CD4-positive, alpha-beta T cell (primary cell): ENCODE measurements at regions not wholly inside any gene's neighbourhood (a gene's known extent, or its start where the extent isn't known, plus 50 kb on each side); places are given as distances from the start of the nearest gene placed in this dataset.

Experiments
- ATAC-seq: fragments of 200-7000 bp; cut with Tn5 transposase; one replicate; pipeline ENCODE4 v1.10.0; 2022; ENCODE audit warnings: mild to moderate bottlenecking; ENCODE audit not compliant: poor library complexity
- CTCF ChIA-PET: fragments of 350-600 bp; sonication (Branson Sonifier 250); formaldehyde crosslinking; loops from one replicate; lab custom pipeline; 2021; ENCODE audit warnings: antibody characterized with exemption, inconsistent platforms; lab: Charles Lee
- POLR2A ChIA-PET: fragments of 350-600 bp; sonication (Branson Sonifier 250); formaldehyde crosslinking; loops from one replicate; lab custom pipeline; 2021; ENCODE audit warnings: antibody characterized with exemption, inconsistent platforms; lab: Charles Lee
- DNase-seq, 14 experiments: peaks; one replicate each; pipeline ENCODE4 v3.0.0-alpha.2; 2013 to 2020; ENCODE audit warnings: mixed read lengths in 2 of 14
- H3K27ac ChIP-seq, 2 donors: one replicate each; pipeline versions ENCODE4 v1.5.1 to v1.7.0; 2013; ENCODE audit warnings: low read length in 2 of 2, low read depth in 1 of 2, mild to moderate bottlenecking in 1 of 2
- H3K27me3 ChIP-seq, 2 experiments: 1 replicate in 1 of 2; 2 replicates in 1 of 2; pipeline versions ENCODE4 v1.6.1 to v1.7.0; 2013; ENCODE audit warnings: low read length in 2 of 2, control low read depth in 1 of 2, mild to moderate bottlenecking in 1 of 2, moderate library complexity in 1 of 2; ENCODE audit not compliant: insufficient read depth in 2 of 2, control insufficient read depth in 1 of 2
- H3K36me3 ChIP-seq: one replicate; pipeline ENCODE4 v1.6.1; 2013; ENCODE audit warnings: low read length, control low read depth; ENCODE audit not compliant: insufficient read depth
- H3K4me1 ChIP-seq: one replicate; pipeline ENCODE4 v1.6.1; 2013; ENCODE audit warnings: low read length, control low read depth; ENCODE audit not compliant: insufficient read depth
- H3K4me3 ChIP-seq: one replicate; pipeline ENCODE4 v1.5.1; 2013; ENCODE audit warnings: mild to moderate bottlenecking, low read length, moderate library complexity
- H3K9me3 ChIP-seq, 2 experiments: 1 replicate in 1 of 2; 2 replicates in 1 of 2; pipeline versions ENCODE4 v1.6.1 to v1.7.0; 2013; ENCODE audit warnings: low read length in 2 of 2, mild to moderate bottlenecking in 2 of 2, control low read depth in 1 of 2, moderate library complexity in 1 of 2; ENCODE audit not compliant: control insufficient read depth in 1 of 2, insufficient read depth in 1 of 2
- H3K27ac Mint-ChIP-seq: one replicate; pipeline ENCODE4 v1.8.0; 2020; ENCODE audit warnings: mixed read lengths
- H3K27me3 Mint-ChIP-seq: one replicate; pipeline ENCODE4 v1.8.0; 2021; ENCODE audit warnings: mixed read lengths
- H3K36me3 Mint-ChIP-seq: one replicate; pipeline ENCODE4 v1.8.0; 2021; ENCODE audit warnings: low read depth, mixed read lengths
- H3K4me1 Mint-ChIP-seq: one replicate; pipeline ENCODE4 v1.8.0; 2021; ENCODE audit warnings: low read depth, mixed read lengths
- H3K4me3 Mint-ChIP-seq: one replicate; pipeline ENCODE4 v1.8.0; 2020; ENCODE audit warnings: mild to moderate bottlenecking, mixed read lengths
- H3K9me3 Mint-ChIP-seq: one replicate; pipeline ENCODE4 v1.8.0; 2020; ENCODE audit warnings: mixed read lengths
- CTCF ChIP-seq: fragments of 200-600 bp; IDR thresholded peaks from one replicate; pipeline ENCODE4 v1.8.0; 2022; ENCODE audit warnings: antibody characterized with exemption, mild to moderate bottlenecking
- intact Hi-C, 2 experiments: fragments of 100-400 bp; cut with DNase I in 1 of 2; cut with micrococcal nuclease in 1 of 2; formaldehyde crosslinking; loops; one replicate each; pipeline versions ENCODE4 v1.15.1 to v1.9.0; 2023 to 2025; cut with DNase I, micrococcal nuclease

- intact Hi-C loops: no loop called here
- no peaks in the 10 kb centered on the region for H3K27me3 ChIP-seq
Observed at GRCh38 chr1:55931081-55931940, 648.1 kb downstream of the PLPP3 start.

GRCh38 chr1:55929652-55930051, 649.7 kb downstream of the PLPP3 start:
- ATAC-seq (no peak), DNase-seq (no peak)
- H3K9me3 ChIP-seq: peaks cover 0 to 5% of the 10 kb centered on the region in 2 experiments
- H3K27ac Mint-ChIP-seq: no peak overlapping the region
- no peaks in the 10 kb centered on the region for H3K4me1 Mint-ChIP-seq
- no peaks in the 10 kb centered on the region for H3K4me1 ChIP-seq
- H3K36me3 ChIP-seq: no peaks in the 10 kb centered on the region
- H3K27me3 ChIP-seq: no peaks in the 10 kb centered on the region
- intact Hi-C loops: no loop called here
- no peak overlapping the region for H3K27ac ChIP-seq
- H3K4me3 ChIP-seq: no peak overlapping the region
- ChIA-PET POLR2A (no interaction called here), CTCF (no interaction called here)
- no peak overlapping the region for H3K4me3 Mint-ChIP-seq
- no peaks in the 10 kb centered on the region for H3K36me3 Mint-ChIP-seq
- peaks cover 3% of the 10 kb centered on the region for H3K9me3 Mint-ChIP-seq
- H3K27me3 Mint-ChIP-seq: no peaks in the 10 kb centered on the region
- no peak for TF ChIP-seq CTCF

More at GRCh38 chr1:55931081-55931940, 648.1 kb downstream of the PLPP3 start:
- no peaks in the 10 kb centered on the region for H3K36me3 Mint-ChIP-seq
- ChIA-PET POLR2A (no interaction called here), CTCF (interaction anchor here (0.6 kb wide), 1 partner anchor 40 kb away, joined by 4 read pairs; no protein-coding TSS in a partner anchor)
- TF ChIP-seq CTCF: no peak
- H3K27me3 Mint-ChIP-seq: no peaks in the 10 kb centered on the region
- peaks cover 0 to 5% of the 10 kb centered on the region in 2 experiments for H3K9me3 ChIP-seq
- no peaks in the 10 kb centered on the region for H3K4me1 Mint-ChIP-seq
- no peak for ATAC-seq
- no peak overlapping the region for H3K4me3 Mint-ChIP-seq
- no peak for DNase-seq
- H3K4me3 ChIP-seq: no peak overlapping the region
- H3K4me1 ChIP-seq: no peaks in the 10 kb centered on the region
- no peak overlapping the region for H3K27ac ChIP-seq
- peaks cover 4% of the 10 kb centered on the region for H3K9me3 Mint-ChIP-seq
- no peak overlapping the region for H3K27ac Mint-ChIP-seq
- no peaks in the 10 kb centered on the region for H3K36me3 ChIP-seq

- Histone ChIP-seq H3K36me3 (no peaks in the 10 kb centered on the region), H3K9me3 (peaks cover 0 to 5% of the 10 kb centered on the region in 2 experiments), H3K27ac (no peak overlapping the region), H3K4me1 (no peaks in the 10 kb centered on the region), H3K4me3 (no peak overlapping the region), H3K27me3 (no peaks in the 10 kb centered on the region)
- CTCF ChIA-PET: no interaction called here
- no peak for TF ChIP-seq CTCF
- H3K27me3 Mint-ChIP-seq: no peaks in the 10 kb centered on the region
- no peaks in the 10 kb centered on the region for H3K4me1 Mint-ChIP-seq
- DNase-seq (no peak), ATAC-seq (no peak)
- intact Hi-C loops: no loop called here
- POLR2A ChIA-PET: no interaction called here
- H3K27ac Mint-ChIP-seq: no peak overlapping the region
- no peaks in the 10 kb centered on the region for H3K36me3 Mint-ChIP-seq
- no peak overlapping the region for H3K4me3 Mint-ChIP-seq
- no peaks in the 10 kb centered on the region for H3K9me3 Mint-ChIP-seq
Observed at GRCh38 chr1:55928576-55928975, 650.8 kb downstream of the PLPP3 start.
